ENCODE measurements at regions not wholly inside any gene's neighbourhood (a gene's known extent, or its start where the extent isn't known, plus 50 kb on each side); places are given as distances from the start of the nearest gene placed in this dataset.

GRCh38 chr2:57821088-57821487, 225.5 kb upstream of the VRK2 start:
- TF ChIP-seq CTCF (IDR thresholded peaks at IDR 0.05) (no peak), POLR2A (IDR thresholded peaks at IDR 0.05) (no peak)
